HFF-Myc (cell line): ENCODE measurements at regions not wholly inside any gene's neighbourhood (a gene's known extent, or its start where the extent isn't known, plus 50 kb on each side); places are given as distances from the start of the nearest gene placed in this dataset.

ENCODE experiments used
- DNase-seq: peaks from one replicate; pipeline ENCODE4 v3.0.0-alpha.2; 2011; ENCODE audit warnings: low read depth; ENCODE audit errors: extremely low read depth
- H3K4me3 ChIP-seq: replicated peaks from 2 replicates; pipeline ENCODE4 v1.5.1; 2011; ENCODE audit warnings: low read depth, mild to moderate bottlenecking, control low read depth, low read length
- TF ChIP-seq, protein P1 (sequence below): IDR thresholded peaks from 2 replicates; pipeline ENCODE4 v1.5.1; 2012; ENCODE audit warnings: mild to moderate bottlenecking, low read depth, low read length, control low read depth; ENCODE audit errors: missing control alignments

DNA sequence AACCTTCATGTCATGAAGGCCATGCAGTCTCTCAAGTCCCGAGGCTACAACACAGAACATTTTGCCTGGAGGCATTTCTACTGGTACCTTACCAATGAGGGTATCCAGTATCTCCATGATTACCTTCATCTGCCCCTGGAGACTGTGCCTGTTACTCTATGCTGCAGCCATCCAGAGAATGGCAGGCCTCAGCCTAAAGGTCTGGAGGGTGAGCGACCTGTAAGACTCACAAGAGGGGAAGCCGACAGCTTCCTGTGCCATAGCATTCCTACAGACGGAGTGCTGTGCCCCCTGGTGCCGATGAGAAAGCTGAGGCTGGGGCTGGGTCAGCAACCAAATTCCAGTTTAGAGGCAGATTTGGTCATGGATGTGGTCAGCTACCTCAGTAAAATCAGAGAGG is 51.3 kb upstream of the CADPS start:
- no peak for DNase-seq

DNA sequence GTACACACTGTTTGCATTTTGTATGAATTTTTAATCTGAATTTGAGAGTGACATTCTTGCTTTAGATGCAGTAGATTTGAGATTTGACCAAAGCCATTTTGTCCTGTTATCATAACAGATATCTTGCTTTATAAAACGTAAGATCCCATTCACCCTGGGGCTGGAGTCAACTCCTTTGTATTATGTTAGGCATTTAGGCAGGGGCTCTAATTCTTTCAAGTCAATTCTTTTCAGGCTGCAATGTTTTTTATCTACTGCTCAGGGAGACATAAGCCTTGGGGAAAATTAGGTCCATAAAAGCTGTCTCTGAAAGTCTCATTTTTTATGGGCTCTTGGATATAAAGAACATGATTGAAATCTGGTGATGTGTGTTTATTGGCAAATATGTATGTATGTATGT is 53.0 kb upstream of the CADPS start:
- no peak for DNase-seq
- TF ChIP-seq, protein P1, sequence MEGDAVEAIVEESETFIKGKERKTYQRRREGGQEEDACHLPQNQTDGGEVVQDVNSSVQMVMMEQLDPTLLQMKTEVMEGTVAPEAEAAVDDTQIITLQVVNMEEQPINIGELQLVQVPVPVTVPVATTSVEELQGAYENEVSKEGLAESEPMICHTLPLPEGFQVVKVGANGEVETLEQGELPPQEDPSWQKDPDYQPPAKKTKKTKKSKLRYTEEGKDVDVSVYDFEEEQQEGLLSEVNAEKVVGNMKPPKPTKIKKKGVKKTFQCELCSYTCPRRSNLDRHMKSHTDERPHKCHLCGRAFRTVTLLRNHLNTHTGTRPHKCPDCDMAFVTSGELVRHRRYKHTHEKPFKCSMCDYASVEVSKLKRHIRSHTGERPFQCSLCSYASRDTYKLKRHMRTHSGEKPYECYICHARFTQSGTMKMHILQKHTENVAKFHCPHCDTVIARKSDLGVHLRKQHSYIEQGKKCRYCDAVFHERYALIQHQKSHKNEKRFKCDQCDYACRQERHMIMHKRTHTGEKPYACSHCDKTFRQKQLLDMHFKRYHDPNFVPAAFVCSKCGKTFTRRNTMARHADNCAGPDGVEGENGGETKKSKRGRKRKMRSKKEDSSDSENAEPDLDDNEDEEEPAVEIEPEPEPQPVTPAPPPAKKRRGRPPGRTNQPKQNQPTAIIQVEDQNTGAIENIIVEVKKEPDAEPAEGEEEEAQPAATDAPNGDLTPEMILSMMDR: no peak

More for the DNA sequence above, 51.3 kb upstream of the CADPS start:
- no peak overlapping the region for H3K4me3 ChIP-seq
- TF ChIP-seq, protein P1: no peak

DNA sequence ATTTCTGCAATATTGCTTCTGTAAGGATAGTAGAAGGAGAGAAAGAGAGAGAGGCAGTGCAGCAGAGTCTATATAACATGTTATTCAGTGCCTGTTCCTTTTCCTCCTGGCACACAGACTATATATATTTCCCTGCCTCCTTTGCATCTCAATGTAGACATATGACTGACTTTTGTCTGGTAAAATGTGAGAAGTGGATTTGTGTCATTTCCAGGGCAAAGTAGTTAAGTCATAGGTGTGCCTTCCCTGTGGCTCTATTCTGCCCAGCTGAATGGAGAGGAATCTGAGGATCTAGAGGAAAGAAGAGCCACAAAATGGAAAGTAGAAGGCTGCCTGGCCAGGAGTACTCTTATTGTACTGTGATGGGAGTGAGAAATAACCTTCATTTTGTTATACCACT is 54.6 kb upstream of the CADPS start:
- no peak for DNase-seq

More for the DNA sequence above, 53.0 kb upstream of the CADPS start:
- no peak overlapping the region for H3K4me3 ChIP-seq

DNA sequence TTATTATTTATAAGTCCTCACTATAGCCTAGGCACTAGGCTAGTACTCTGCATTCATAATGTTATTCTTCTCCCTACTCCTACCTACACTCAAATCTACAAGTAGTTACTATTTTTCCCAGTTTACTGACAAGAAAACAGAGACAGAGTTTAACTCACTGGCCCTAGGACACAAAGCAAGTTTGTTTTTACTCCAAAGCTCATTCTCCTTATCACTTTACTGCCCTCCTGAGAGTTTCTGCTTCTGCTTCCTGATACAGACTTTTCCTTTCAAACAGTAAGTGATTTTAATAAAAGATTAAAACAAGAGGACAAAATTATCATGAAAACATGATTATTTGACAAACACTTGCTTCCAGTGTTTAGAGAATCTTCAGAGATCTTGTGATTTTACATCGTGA is 60.6 kb upstream of the CADPS start:
- no peak for DNase-seq
- TF ChIP-seq, protein P1: no peak

More for the DNA sequence above, 54.6 kb upstream of the CADPS start:
- TF ChIP-seq, protein P1: no peak
- H3K4me3 ChIP-seq: no peak overlapping the region

DNA sequence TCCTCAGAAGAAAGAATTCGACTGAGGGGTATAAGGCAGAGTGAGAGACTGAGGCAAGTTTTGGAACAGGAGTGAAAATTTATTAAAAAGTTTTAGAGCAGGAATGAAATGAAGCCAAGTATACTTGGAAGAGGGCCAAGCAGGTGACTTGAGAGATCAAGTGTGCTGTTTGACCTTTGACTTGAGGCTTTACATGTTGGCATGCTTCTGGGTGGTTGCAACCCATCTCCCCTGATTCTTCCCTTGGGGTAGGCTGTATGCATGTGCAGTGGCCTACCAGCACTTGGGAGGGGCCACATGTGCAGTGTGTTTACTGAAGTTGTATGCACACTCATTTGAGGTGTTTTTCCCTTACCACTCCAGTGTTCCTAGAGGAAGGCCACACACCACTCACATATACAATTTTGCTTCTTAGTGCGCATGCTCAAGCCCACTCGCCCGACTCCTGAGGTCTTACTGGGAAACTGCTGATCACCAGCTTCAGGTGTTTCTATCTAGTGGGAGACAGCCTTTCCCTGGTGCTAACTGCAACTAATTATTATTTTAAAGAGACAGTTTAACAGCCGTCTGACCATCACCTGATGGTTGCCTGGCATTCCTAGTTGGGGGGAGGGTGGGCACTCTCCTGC is 61.5 kb upstream of the CADPS start:
- DNase-seq: no peak
- H3K4me3 ChIP-seq: no peak overlapping the region
- TF ChIP-seq, protein P1: no peak

More for the DNA sequence above, 60.6 kb upstream of the CADPS start:
- H3K4me3 ChIP-seq: no peak overlapping the region

DNA sequence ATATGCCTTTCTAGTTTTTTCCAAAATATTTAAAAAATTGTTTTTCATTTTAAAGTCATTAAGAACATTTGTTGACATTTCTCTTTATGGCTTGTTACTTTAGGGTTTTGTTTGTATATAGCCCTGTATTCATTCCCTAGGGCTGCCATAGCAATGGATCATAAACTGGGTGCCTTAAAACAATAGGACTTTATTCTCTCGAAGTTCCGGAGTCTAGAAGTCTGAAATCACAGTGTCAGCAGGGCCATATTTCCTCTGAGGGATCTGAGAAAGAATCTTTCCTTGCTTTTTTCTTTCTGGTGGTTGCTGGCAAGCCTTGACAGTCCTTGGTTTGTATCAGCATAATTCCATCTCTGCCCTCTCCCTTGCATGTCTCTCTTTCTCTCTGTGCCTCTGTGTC is 63.4 kb upstream of the CADPS start:
- TF ChIP-seq, protein P1: no peak
- no peak overlapping the region for H3K4me3 ChIP-seq
- no peak for DNase-seq

DNA sequence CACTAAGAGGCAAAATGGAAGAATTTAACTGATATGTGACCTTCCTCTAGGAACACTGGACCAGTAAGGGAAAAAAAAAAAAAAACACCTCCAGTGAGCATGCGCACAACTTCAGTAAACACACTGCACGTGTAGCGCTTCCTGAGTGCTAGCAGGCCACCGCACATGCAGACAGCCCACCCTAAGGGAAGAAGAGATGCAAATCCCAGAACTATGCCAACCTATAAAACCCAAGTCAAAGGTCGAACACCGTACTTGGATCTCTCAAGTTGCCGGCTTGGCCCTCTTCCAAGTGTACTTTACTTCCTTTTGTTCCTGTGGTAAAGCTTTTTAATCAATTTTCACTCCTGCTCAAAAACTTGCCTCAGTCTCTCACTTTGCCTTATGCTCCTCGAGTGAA is 64.5 kb upstream of the CADPS start:
- no peak for DNase-seq
- TF ChIP-seq, protein P1: no peak
- no peak overlapping the region for H3K4me3 ChIP-seq
